SK-N-SH (cell line): ENCODE measurements at regions not wholly inside any gene's neighbourhood (a gene's known extent, or its start where the extent isn't known, plus 50 kb on each side); places are given as distances from the start of the nearest gene placed in this dataset.

Experiments
- CTCF ChIA-PET: fragments of 300-600, 350-600 bp; formaldehyde crosslinking; extraction: SDS; loops from one replicate; lab custom pipeline; 2021; lab: Yijun Ruan, JAX
- POLR2A ChIA-PET: fragments of 350-600 bp; sonication (Branson Sonifier 250); formaldehyde crosslinking; extraction: SDS; loops from one replicate; lab custom pipeline; 2020; ENCODE audit warnings: antibody characterized with exemption, inconsistent platforms; lab: Yijun Ruan, JAX
- DNase-seq: peaks from one replicate; pipeline ENCODE4 v3.0.0; 2012
- H2AFZ ChIP-seq: fragments of 200-600 bp; sonication (generic); 2 replicates; pipeline ENCODE4 v1.8.1; 2016; ENCODE audit warnings: antibody characterized with exemption, mild to moderate bottlenecking, low read depth
- H3F3A ChIP-seq: fragments of 200-600 bp; sonication (generic); replicated peaks from 2 replicates; pipeline ENCODE3; 2016; ENCODE audit warnings: antibody characterized with exemption, mild to moderate bottlenecking; ENCODE audit not compliant: insufficient read depth
- H3K27ac ChIP-seq, 2 experiments: fragments of 200-500 bp in 1 of 2; fragments of 200-600 bp in 1 of 2; sonication (Bioruptor generic) in 1 of 2; sonication (generic), shearing (Covaris generic) in 1 of 2; 2 replicates each; pipeline versions ENCODE4 v1.5.1 to v1.6.1; 2014 to 2016; ENCODE audit warnings: low read depth in 2 of 2, inconsistent platforms in 1 of 2, low read length in 1 of 2, mild to moderate bottlenecking in 1 of 2, mixed read lengths in 1 of 2
- H3K27me3 ChIP-seq: fragments of 200-600 bp; sonication (generic), shearing (Covaris generic); 2 replicates; pipeline ENCODE4 v1.6.1; 2016; ENCODE audit warnings: mixed run types; ENCODE audit not compliant: insufficient read depth
- H3K36me3 ChIP-seq, 2 experiments: fragments of 200-500 bp in 1 of 2; fragments of 200-600 bp in 1 of 2; sonication (Bioruptor generic) in 1 of 2; sonication (generic) in 1 of 2; replicated peaks in 1 of 2; 2 replicates each; pipeline versions ENCODE3 to v1.5.1; 2014 to 2016; ENCODE audit warnings: low read length in 1 of 2, mild to moderate bottlenecking in 1 of 2; ENCODE audit not compliant: insufficient read depth in 2 of 2, control insufficient read depth in 1 of 2
- H3K4me1 ChIP-seq, 2 experiments: fragments of 200-500 bp in 1 of 2; fragments of 200-600 bp in 1 of 2; sonication (Bioruptor generic) in 1 of 2; sonication (generic), shearing (Covaris generic) in 1 of 2; 2 replicates each; pipeline versions ENCODE4 v1.5.1 to v1.6.1; 2014 to 2016; ENCODE audit warnings: low read depth in 1 of 2, low read length in 1 of 2, mixed run types in 1 of 2; ENCODE audit not compliant: insufficient read depth in 2 of 2, control insufficient read depth in 1 of 2
- H3K4me2 ChIP-seq: fragments of 200-600 bp; sonication (generic), shearing (Covaris generic); 2 replicates; pipeline ENCODE4 v1.6.1; 2017; ENCODE audit warnings: mixed run types
- H3K4me3 ChIP-seq, 2 experiments: fragments of 200-500 bp in 1 of 2; fragments of 200-600 bp in 1 of 2; sonication (Bioruptor generic) in 1 of 2; sonication (generic), shearing (Covaris generic) in 1 of 2; 2 replicates each; pipeline versions ENCODE4 v1.5.1 to v1.8.1; 2014 to 2016; ENCODE audit warnings: low read depth in 2 of 2, inconsistent platforms in 1 of 2, low read length in 1 of 2, mild to moderate bottlenecking in 1 of 2, mixed read lengths in 1 of 2, moderate library complexity in 1 of 2
- H3K79me2 ChIP-seq: fragments of 200-600 bp; sonication (generic); 2 replicates; pipeline ENCODE4 v1.8.1; 2017; ENCODE audit warnings: mild to moderate bottlenecking; ENCODE audit not compliant: insufficient read depth
- H3K9ac ChIP-seq: fragments of 200-600 bp; sonication (generic); 2 replicates; pipeline ENCODE4 v1.6.1; 2017; ENCODE audit warnings: mixed run types
- H3K9me2 ChIP-seq: fragments of 200-600 bp; sonication (generic); 2 replicates; pipeline ENCODE4 v1.6.1; 2017; ENCODE audit warnings: mixed run types
- H3K9me3 ChIP-seq: fragments of 200-600 bp; sonication (generic); 2 replicates; pipeline ENCODE4 v1.6.1; 2017; ENCODE audit warnings: mixed run types, mild to moderate bottlenecking, moderate library complexity
- H4K20me1 ChIP-seq: fragments of 200-600 bp; sonication (generic); 2 replicates; pipeline ENCODE4 v1.6.1; 2017; ENCODE audit warnings: mild to moderate bottlenecking, mixed run types; ENCODE audit not compliant: insufficient read depth
- CHD2 ChIP-seq: fragments of 150-350 bp; IDR thresholded peaks from 2 replicates; pipeline ENCODE4 v1.6.1; 2018; ENCODE audit warnings: low read length; ENCODE audit not compliant: partially characterized antibody
- EZH2phosphoT487 ChIP-seq: fragments of 200-600 bp; sonication (generic); IDR thresholded peaks from 2 replicates; pipeline ENCODE4 v1.6.1; 2017; ENCODE audit warnings: low read depth, mixed run types, mild to moderate bottlenecking, antibody characterized with exemption, moderate library complexity, borderline replicate concordance
- FOXJ3 ChIP-seq: sonication (generic); formaldehyde crosslinking; IDR thresholded peaks from 2 replicates; pipeline ENCODE4 v1.5.1; 2020; ENCODE audit warnings: mild to moderate bottlenecking, missing genetic modification reagents
- FOXM1 ChIP-seq: IDR thresholded peaks from 2 replicates; pipeline ENCODE4 v1.4.0; 2012; ENCODE audit warnings: low read depth, mild to moderate bottlenecking
- GATA2 ChIP-seq: sonication (generic); formaldehyde crosslinking; IDR thresholded peaks from 2 replicates; pipeline ENCODE4 v1.5.0; 2020; ENCODE audit warnings: mild to moderate bottlenecking, missing genetic modification reagents
- JUND ChIP-seq: IDR thresholded peaks from 2 replicates; pipeline ENCODE4 v1.4.0; 2012
- MEF2A ChIP-seq: IDR thresholded peaks from 2 replicates; pipeline ENCODE4 v1.4.0; 2012; ENCODE audit warnings: low read depth, borderline replicate concordance
- MXI1 ChIP-seq: IDR thresholded peaks from 2 replicates; pipeline ENCODE4 v1.6.1; 2012; ENCODE audit warnings: mild to moderate bottlenecking, low read depth, low read length, improper control_type of control experiment
- NFIC ChIP-seq: IDR thresholded peaks from 2 replicates; pipeline ENCODE4 v1.4.0; 2012; ENCODE audit warnings: borderline replicate concordance
- RCOR1 ChIP-seq: fragments of 150-350 bp; IDR thresholded peaks from 2 replicates; pipeline ENCODE4 v1.6.1; 2017; ENCODE audit warnings: antibody characterized with exemption, low read length
- SIN3A ChIP-seq: IDR thresholded peaks from 2 replicates; pipeline ENCODE4 v1.6.1; 2012; ENCODE audit warnings: low read depth, mild to moderate bottlenecking, low read length, moderate library complexity, borderline replicate concordance
- SMC3 ChIP-seq: IDR thresholded peaks from 2 replicates; pipeline ENCODE4 v1.6.1; 2012; ENCODE audit warnings: low read depth, low read length, improper control_type of control experiment
- TCF12 ChIP-seq: IDR thresholded peaks from 2 replicates; pipeline ENCODE4 v1.4.0; 2012
- TEAD4 ChIP-seq: IDR thresholded peaks from 2 replicates; pipeline ENCODE4 v1.4.0; 2012; ENCODE audit warnings: mild to moderate bottlenecking, borderline replicate concordance; ENCODE audit not compliant: insufficient read depth
- USF1 ChIP-seq: IDR thresholded peaks from 2 replicates; pipeline ENCODE4 v1.4.0; 2012; ENCODE audit warnings: low read depth, borderline replicate concordance
- USF2 ChIP-seq: fragments of 150-350 bp; IDR thresholded peaks from 2 replicates; pipeline ENCODE4 v1.6.1; 2017; ENCODE audit warnings: antibody characterized with exemption, low read length, low read depth, borderline replicate concordance
- YY1 ChIP-seq: IDR thresholded peaks from 2 replicates; pipeline ENCODE4 v1.4.0; 2012; ENCODE audit warnings: low read depth, mild to moderate bottlenecking
- WGBS: methylation state at CpG from one replicate; pipeline ENCODE4 v1.1.6; 2017; ENCODE audit warnings: low lambda C conversion rate; 5-methylcytosine and 5-hydroxymethylcytosine counted together
- TF ChIP-seq, protein P1 (sequence below): fragments of 150-350 bp; IDR thresholded peaks from 2 replicates; pipeline ENCODE4 v1.6.1; 2016; ENCODE audit warnings: mild to moderate bottlenecking, low read depth, low read length
- TF ChIP-seq, protein P2 (sequence below): IDR thresholded peaks from 2 replicates; pipeline ENCODE4 v1.6.1; 2012; ENCODE audit warnings: mild to moderate bottlenecking, low read depth, low read length, moderate library complexity

- no peak for DNase-seq
- Histone ChIP-seq H3K4me2 (no peak overlapping the region), H2AFZ (no peak overlapping the region), H3K9me2 (no peaks in the 10 kb centered on the region), H3K9ac (no peak overlapping the region), H3K9me3 (no peaks in the 10 kb centered on the region), H4K20me1 (no peaks in the 10 kb centered on the region), H3K36me3 (no peaks in the 10 kb centered on the region), H3K27me3 (peaks cover 6% of the 10 kb centered on the region; the same call in 1 of the 2 replicates), H3F3A (no peaks in the 10 kb centered on the region), H3K4me3 (no peak overlapping the region), H3K79me2 (no peaks in the 10 kb centered on the region), H3K27ac (no peak overlapping the region), H3K4me1 (no peaks in the 10 kb centered on the region)
- ChIA-PET CTCF (interaction anchor here (1.1 kb wide), 1 partner anchor 11 kb away, joined by 3 read pairs; no protein-coding TSS in a partner anchor), POLR2A (no interaction called here)
- TF ChIP-seq MEF2A (no peak), TEAD4 (no peak), SMC3 (no peak), FOXM1 (no peak)
- TF ChIP-seq, protein P1, sequence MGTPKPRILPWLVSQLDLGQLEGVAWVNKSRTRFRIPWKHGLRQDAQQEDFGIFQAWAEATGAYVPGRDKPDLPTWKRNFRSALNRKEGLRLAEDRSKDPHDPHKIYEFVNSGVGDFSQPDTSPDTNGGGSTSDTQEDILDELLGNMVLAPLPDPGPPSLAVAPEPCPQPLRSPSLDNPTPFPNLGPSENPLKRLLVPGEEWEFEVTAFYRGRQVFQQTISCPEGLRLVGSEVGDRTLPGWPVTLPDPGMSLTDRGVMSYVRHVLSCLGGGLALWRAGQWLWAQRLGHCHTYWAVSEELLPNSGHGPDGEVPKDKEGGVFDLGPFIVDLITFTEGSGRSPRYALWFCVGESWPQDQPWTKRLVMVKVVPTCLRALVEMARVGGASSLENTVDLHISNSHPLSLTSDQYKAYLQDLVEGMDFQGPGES = no peak
- TF ChIP-seq, protein P2, sequence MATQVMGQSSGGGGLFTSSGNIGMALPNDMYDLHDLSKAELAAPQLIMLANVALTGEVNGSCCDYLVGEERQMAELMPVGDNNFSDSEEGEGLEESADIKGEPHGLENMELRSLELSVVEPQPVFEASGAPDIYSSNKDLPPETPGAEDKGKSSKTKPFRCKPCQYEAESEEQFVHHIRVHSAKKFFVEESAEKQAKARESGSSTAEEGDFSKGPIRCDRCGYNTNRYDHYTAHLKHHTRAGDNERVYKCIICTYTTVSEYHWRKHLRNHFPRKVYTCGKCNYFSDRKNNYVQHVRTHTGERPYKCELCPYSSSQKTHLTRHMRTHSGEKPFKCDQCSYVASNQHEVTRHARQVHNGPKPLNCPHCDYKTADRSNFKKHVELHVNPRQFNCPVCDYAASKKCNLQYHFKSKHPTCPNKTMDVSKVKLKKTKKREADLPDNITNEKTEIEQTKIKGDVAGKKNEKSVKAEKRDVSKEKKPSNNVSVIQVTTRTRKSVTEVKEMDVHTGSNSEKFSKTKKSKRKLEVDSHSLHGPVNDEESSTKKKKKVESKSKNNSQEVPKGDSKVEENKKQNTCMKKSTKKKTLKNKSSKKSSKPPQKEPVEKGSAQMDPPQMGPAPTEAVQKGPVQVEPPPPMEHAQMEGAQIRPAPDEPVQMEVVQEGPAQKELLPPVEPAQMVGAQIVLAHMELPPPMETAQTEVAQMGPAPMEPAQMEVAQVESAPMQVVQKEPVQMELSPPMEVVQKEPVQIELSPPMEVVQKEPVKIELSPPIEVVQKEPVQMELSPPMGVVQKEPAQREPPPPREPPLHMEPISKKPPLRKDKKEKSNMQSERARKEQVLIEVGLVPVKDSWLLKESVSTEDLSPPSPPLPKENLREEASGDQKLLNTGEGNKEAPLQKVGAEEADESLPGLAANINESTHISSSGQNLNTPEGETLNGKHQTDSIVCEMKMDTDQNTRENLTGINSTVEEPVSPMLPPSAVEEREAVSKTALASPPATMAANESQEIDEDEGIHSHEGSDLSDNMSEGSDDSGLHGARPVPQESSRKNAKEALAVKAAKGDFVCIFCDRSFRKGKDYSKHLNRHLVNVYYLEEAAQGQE = no peak
- 11% methylated on average over 5 of the region's 5 CpGs for WGBS
These were observed 445.4 kb downstream of the TFEC start for GRCh38 chr7:115585015-115585718.

- H2AFZ ChIP-seq = no peak overlapping the region
- H3F3A ChIP-seq = no peaks in the 10 kb centered on the region
- 0% methylated on average over 1 of the region's 1 CpG for WGBS
- H3K4me1 ChIP-seq = no peaks in the 10 kb centered on the region
- no peaks in the 10 kb centered on the region for H3K9me2 ChIP-seq
- H3K9ac ChIP-seq = no peak overlapping the region
- no peaks in the 10 kb centered on the region for H4K20me1 ChIP-seq
- no peaks in the 10 kb centered on the region for H3K9me3 ChIP-seq
- H3K36me3 ChIP-seq = no peaks in the 10 kb centered on the region
- no peak for DNase-seq
- H3K79me2 ChIP-seq = no peaks in the 10 kb centered on the region
- H3K27me3 ChIP-seq = peaks cover 6% of the 10 kb centered on the region; the same call in 1 of the 2 replicates
- H3K4me2 ChIP-seq = no peak overlapping the region
- no peak overlapping the region for H3K27ac ChIP-seq
- ChIA-PET POLR2A (no interaction called here), CTCF (no interaction called here)
- no peak overlapping the region for H3K4me3 ChIP-seq
- TF ChIP-seq CHD2 = no peak
- no peak for TF ChIP-seq USF2
- no peak for TF ChIP-seq FOXJ3 (CRISPR knock-in tag)
- no peak for TF ChIP-seq GATA2 (CRISPR knock-in tag)
- TF ChIP-seq TCF12 = no peak
- TF ChIP-seq RCOR1 = no peak
- no peak for TF ChIP-seq NFIC
- TF ChIP-seq YY1 = no peak
- no peak for TF ChIP-seq SIN3A
- TF ChIP-seq USF1 = no peak
- TF ChIP-seq MXI1 = no peak
- TF ChIP-seq EZH2phosphoT487 = no peak
- TF ChIP-seq JUND = no peak
These were observed 447.6 kb downstream of the TFEC start for GRCh38 chr7:115582956-115583355.
